Mesenchymal stem cell (in vitro differentiated cells and primary cell): ENCODE measurements at regions not wholly inside any gene's neighbourhood (a gene's known extent, or its start where the extent isn't known, plus 50 kb on each side); places are given as distances from the start of the nearest gene placed in this dataset.

Experiments
- DNase-seq: peaks from one replicate; pipeline ENCODE4 v3.0.0-alpha.2; 2013
- H2AFZ ChIP-seq: one replicate; pipeline ENCODE4 v1.6.1; 2013; ENCODE audit warnings: low read depth, mild to moderate bottlenecking, control low read depth, inconsistent platforms, low read length, moderate library complexity
- H2AK5ac ChIP-seq: 2 replicates; pipeline ENCODE4 v1.6.1; 2013; ENCODE audit warnings: low read length, moderate library complexity, mild to moderate bottlenecking, inconsistent platforms; ENCODE audit not compliant: severe bottlenecking
- H2BK120ac ChIP-seq: one replicate; pipeline ENCODE4 v1.6.1; 2013; ENCODE audit warnings: low read depth, mild to moderate bottlenecking, inconsistent platforms, low read length, moderate library complexity
- H2BK12ac ChIP-seq, 2 experiments: one replicate each; pipeline ENCODE4 v1.6.1; 2013; ENCODE audit warnings: inconsistent platforms in 2 of 2, low read length in 2 of 2, mild to moderate bottlenecking in 2 of 2, moderate library complexity in 2 of 2, control low read depth in 1 of 2
- H2BK15ac ChIP-seq: one replicate; pipeline ENCODE4 v1.6.1; 2013; ENCODE audit warnings: mild to moderate bottlenecking, low read depth, inconsistent platforms; ENCODE audit not compliant: poor library complexity, severe bottlenecking
- H2BK5ac ChIP-seq: 2 replicates; pipeline ENCODE4 v1.6.1; 2013; ENCODE audit warnings: low read depth, mild to moderate bottlenecking, low read length, control low read depth, inconsistent platforms; ENCODE audit not compliant: poor library complexity, severe bottlenecking
- H3K14ac ChIP-seq, 2 experiments: one replicate each; pipeline ENCODE4 v1.6.1; 2013; ENCODE audit warnings: inconsistent platforms in 2 of 2, low read length in 2 of 2, control low read depth in 1 of 2, mild to moderate bottlenecking in 1 of 2, moderate library complexity in 1 of 2
- H3K18ac ChIP-seq, 2 experiments: one replicate each; pipeline ENCODE4 v1.6.1; 2013; ENCODE audit warnings: inconsistent platforms in 2 of 2, low read length in 2 of 2, control low read depth in 1 of 2, low read depth in 1 of 2, mild to moderate bottlenecking in 1 of 2
- H3K23ac ChIP-seq, 2 experiments: one replicate each; pipeline ENCODE4 v1.6.1; 2013; ENCODE audit warnings: inconsistent platforms in 2 of 2, low read length in 2 of 2, mild to moderate bottlenecking in 2 of 2, moderate library complexity in 2 of 2, control low read depth in 1 of 2
- H3K27ac ChIP-seq: 2 replicates; pipeline ENCODE4 v1.5.1; 2013; ENCODE audit warnings: mild to moderate bottlenecking, moderate library complexity, low read length, control low read depth, inconsistent platforms; ENCODE audit not compliant: poor library complexity, severe bottlenecking
- H3K27me3 ChIP-seq, 2 experiments: 2 replicates each; pipeline versions ENCODE4 v1.6.1 to v1.7.0; 2013; ENCODE audit warnings: low read length in 2 of 2, mild to moderate bottlenecking in 2 of 2, moderate library complexity in 2 of 2, control low read depth in 1 of 2, inconsistent platforms in 1 of 2; ENCODE audit not compliant: control insufficient read depth in 1 of 2, insufficient read depth in 1 of 2
- H3K36me3 ChIP-seq, 2 experiments: 2 replicates each; pipeline versions ENCODE4 v1.6.1 to v1.7.0; 2013; ENCODE audit warnings: low read length in 2 of 2, control low read depth in 1 of 2, inconsistent platforms in 1 of 2, low read depth in 1 of 2, mild to moderate bottlenecking in 1 of 2; ENCODE audit not compliant: insufficient read depth in 2 of 2, control insufficient read depth in 1 of 2
- H3K4ac ChIP-seq, 2 experiments: one replicate each; pipeline ENCODE4 v1.6.1; 2013; ENCODE audit warnings: inconsistent platforms in 2 of 2, low read length in 2 of 2, mild to moderate bottlenecking in 2 of 2, moderate library complexity in 2 of 2, control low read depth in 1 of 2, low read depth in 1 of 2
- H3K4me1 ChIP-seq: 2 replicates; pipeline ENCODE4 v1.6.1; 2013; ENCODE audit warnings: low read depth, low read length, control low read depth; ENCODE audit not compliant: control insufficient read depth, insufficient read depth
- H3K4me2 ChIP-seq: 2 replicates; pipeline ENCODE4 v1.6.1; 2013; ENCODE audit warnings: low read length, mild to moderate bottlenecking, inconsistent platforms; ENCODE audit not compliant: poor library complexity, severe bottlenecking
- H3K4me3 ChIP-seq, 2 experiments: 2 replicates each; pipeline versions ENCODE4 v1.5.1 to v1.7.0; 2013; ENCODE audit warnings: low read length in 2 of 2, mild to moderate bottlenecking in 2 of 2, control low read depth in 1 of 2, low read depth in 1 of 2; ENCODE audit not compliant: insufficient read depth in 1 of 2
- H3K79me1 ChIP-seq: replicated peaks from 2 replicates; pipeline ENCODE4 v1.6.1; 2013; ENCODE audit warnings: mild to moderate bottlenecking, control low read depth, low read length, inconsistent platforms; ENCODE audit not compliant: poor library complexity, severe bottlenecking
- H3K9ac ChIP-seq: 2 replicates; pipeline ENCODE4 v1.7.0; 2013; ENCODE audit warnings: mild to moderate bottlenecking, low read length, moderate library complexity
- H3K9me3 ChIP-seq: 2 replicates; pipeline ENCODE4 v1.7.0; 2013; ENCODE audit warnings: mild to moderate bottlenecking, low read length; ENCODE audit not compliant: control insufficient read depth
- H4K8ac ChIP-seq: one replicate; pipeline ENCODE4 v1.6.1; 2013; ENCODE audit warnings: inconsistent platforms, mild to moderate bottlenecking, low read length, moderate library complexity
- H4K91ac ChIP-seq: one replicate; pipeline ENCODE4 v1.6.1; 2013; ENCODE audit warnings: mild to moderate bottlenecking, low read length, inconsistent platforms
- WGBS: methylation state at CpG from one replicate; pipeline ENCODE4 v1.1.7; 2013; ENCODE audit warnings: mixed read lengths; 5-methylcytosine and 5-hydroxymethylcytosine counted together

DNA sequence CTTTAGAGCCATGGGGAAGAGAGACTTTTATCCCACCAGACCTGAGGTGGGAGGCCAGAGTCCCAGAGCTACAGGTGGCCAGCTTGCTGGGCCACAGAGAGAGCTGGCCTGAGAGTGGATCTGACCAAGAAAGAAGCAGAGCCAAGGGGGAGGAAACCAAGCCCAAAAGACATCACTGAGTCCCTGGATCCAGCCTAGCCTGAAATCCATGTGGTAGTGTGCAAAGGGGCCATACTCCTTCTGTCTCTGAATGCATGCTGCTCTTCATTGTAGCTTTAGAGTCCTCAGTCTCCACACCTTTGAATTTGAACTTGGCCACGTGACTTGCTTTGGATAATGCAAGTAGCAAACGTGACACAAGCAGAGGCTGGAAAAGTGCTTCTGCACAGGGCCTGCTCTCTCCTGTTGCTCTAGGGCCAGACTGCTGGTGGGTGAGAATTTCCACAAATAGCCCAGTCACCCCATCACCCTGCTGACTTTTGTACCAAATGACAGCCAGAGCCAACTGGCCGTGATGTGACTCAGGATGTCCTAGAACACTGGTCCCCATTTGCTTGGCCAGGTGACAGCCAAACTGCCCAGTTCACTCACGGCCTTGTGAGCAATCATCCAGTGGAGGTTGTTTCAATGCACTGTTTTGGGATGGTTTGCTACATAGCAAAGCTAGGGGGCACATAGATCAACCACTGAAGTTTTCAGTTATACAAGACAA is 93.6 kb downstream of the DHCR7 start:
- no peak overlapping the region for H3K14ac ChIP-seq
- H2BK5ac ChIP-seq = no peak overlapping the region
- no peak overlapping the region for H3K4me2 ChIP-seq

DNA sequence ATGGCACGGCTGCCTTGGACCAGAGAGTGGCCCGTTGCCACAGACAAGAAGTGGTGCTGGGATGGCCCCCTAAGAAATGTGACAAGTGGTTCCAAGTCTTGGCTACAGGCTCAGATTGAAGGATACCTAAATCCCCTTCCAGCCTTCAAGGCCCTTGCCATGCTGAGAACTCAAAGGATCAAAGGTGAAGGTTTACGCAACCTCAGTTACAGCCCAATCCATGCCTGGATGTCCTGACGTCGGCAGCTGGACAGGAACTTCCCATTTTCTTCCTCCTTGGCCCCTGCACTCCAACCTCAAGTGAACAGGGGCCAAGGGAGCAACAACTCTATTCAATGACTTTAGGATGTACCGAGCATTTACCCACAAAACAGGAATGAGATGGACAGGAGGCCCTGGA is 95.4 kb downstream of the DHCR7 start:
- no peak overlapping the region for H3K14ac ChIP-seq
- no peaks in the 10 kb centered on the region for H3K36me3 ChIP-seq
- no peak overlapping the region for H2AFZ ChIP-seq
- H2BK15ac ChIP-seq = no peak overlapping the region
- H3K9ac ChIP-seq = no peak overlapping the region
- no peak overlapping the region for H3K4me3 ChIP-seq
- H3K18ac ChIP-seq = no peak overlapping the region
- no peak overlapping the region for H3K4ac ChIP-seq
- DNase-seq = no peak
- no peak overlapping the region for H2BK5ac ChIP-seq
- H4K8ac ChIP-seq = no peak overlapping the region
- no peaks in the 10 kb centered on the region for H3K79me1 ChIP-seq
- H3K23ac ChIP-seq = no peak overlapping the region
- H2BK12ac ChIP-seq = no peak overlapping the region
- no peak overlapping the region for H2BK120ac ChIP-seq
- 68% methylated on average over 6 of the region's 6 CpGs for WGBS
- peaks cover 31 to 73% of the 10 kb centered on the region in 2 experiments for H3K27me3 ChIP-seq
- no peak overlapping the region for H4K91ac ChIP-seq
- H3K9me3 ChIP-seq = peaks cover 4% of the 10 kb centered on the region
- no peak overlapping the region for H2AK5ac ChIP-seq
- H3K4me1 ChIP-seq = no peaks in the 10 kb centered on the region
- no peak overlapping the region for H3K27ac ChIP-seq
- no peak overlapping the region for H3K4me2 ChIP-seq

More for the DNA sequence above, 93.6 kb downstream of the DHCR7 start:
- DNase-seq = no peak
- Histone ChIP-seq H3K27me3 (peaks cover 24 to 72% of the 10 kb centered on the region in 2 experiments), H2AK5ac (no peak overlapping the region), H3K4ac (no peak overlapping the region), H2AFZ (no peak overlapping the region), H3K9ac (no peak overlapping the region), H3K4me1 (peaks cover 2% of the 10 kb centered on the region), H4K8ac (no peak overlapping the region), H3K79me1 (no peaks in the 10 kb centered on the region), H3K4me3 (no peak overlapping the region), H2BK12ac (no peak overlapping the region), H2BK120ac (no peak overlapping the region), H2BK15ac (no peak overlapping the region), H3K27ac (no peak overlapping the region), H3K18ac (no peak overlapping the region), H3K23ac (no peak overlapping the region), H3K36me3 (no peaks in the 10 kb centered on the region), H3K9me3 (no peaks in the 10 kb centered on the region), H4K91ac (no peak overlapping the region)
- 83% methylated on average over 4 of the region's 4 CpGs for WGBS

DNA sequence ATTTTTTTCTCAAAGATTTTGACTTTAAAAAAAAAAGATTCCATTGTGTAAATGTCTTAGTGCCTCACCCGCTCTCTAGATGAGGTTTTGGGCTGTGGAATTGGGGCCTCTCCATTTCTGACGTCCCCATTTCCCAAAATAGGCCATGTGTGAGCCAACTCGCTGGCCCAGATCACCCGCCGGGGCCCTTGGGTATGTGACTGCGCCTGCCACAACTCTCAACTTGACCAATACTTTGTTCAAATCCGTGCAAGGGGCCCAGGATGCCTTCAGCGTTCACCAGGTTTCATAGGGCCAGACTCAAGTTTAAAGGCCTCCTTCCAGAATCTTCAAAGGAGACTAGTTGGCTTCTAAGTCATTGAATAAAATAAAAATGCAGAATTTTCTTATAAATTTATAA is 96.0 kb downstream of the DHCR7 start:
- Histone ChIP-seq H3K14ac (no peak overlapping the region), H4K91ac (no peak overlapping the region), H3K4ac (no peak overlapping the region), H3K4me1 (no peaks in the 10 kb centered on the region), H3K9ac (no peak overlapping the region), H4K8ac (no peak overlapping the region), H2BK5ac (no peak overlapping the region), H2AK5ac (no peak overlapping the region), H3K9me3 (peaks cover 4% of the 10 kb centered on the region), H2BK120ac (no peak overlapping the region), H3K27me3 (peaks cover 32 to 73% of the 10 kb centered on the region in 2 experiments), H3K4me3 (no peak overlapping the region), H3K27ac (no peak overlapping the region), H3K79me1 (no peaks in the 10 kb centered on the region), H3K23ac (no peak overlapping the region), H3K36me3 (no peaks in the 10 kb centered on the region), H2BK12ac (no peak overlapping the region), H3K4me2 (no peak overlapping the region), H3K18ac (no peak overlapping the region), H2AFZ (no peak overlapping the region), H2BK15ac (no peak overlapping the region)
- WGBS = 75% methylated on average over 8 of the region's 8 CpGs
- no peak for DNase-seq

DNA sequence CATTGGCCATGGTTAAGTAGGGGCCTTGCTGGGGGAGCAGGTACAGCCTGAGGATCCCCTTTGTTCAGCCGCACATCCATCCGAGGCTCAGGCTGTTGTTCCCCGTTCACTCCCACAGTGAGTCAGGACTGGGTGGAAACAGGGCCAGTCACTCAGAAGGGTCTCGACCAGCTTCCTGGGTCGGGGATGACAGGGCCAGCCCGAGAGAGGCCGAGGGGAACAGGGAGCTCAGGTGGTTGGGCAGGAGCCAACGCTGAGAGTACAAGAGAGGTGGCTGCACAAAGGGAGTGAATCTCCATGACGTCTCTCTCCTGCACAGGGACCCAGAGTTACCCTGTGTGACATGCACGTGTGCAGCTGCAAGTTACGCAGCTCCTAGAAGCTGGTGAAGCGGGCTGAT is 97.2 kb upstream of the SHANK2 start:
- H2AFZ ChIP-seq = no peak overlapping the region

More for the DNA sequence above, 97.2 kb upstream of the SHANK2 start:
- Histone ChIP-seq H3K27me3 (peaks cover 43 to 88% of the 10 kb centered on the region in 2 experiments), H3K79me1 (no peaks in the 10 kb centered on the region), H3K23ac (peak overlapping the region in 1 of 2 experiments; percentile 27), H3K18ac (no peak overlapping the region), H3K27ac (no peak overlapping the region), H3K9ac (no peak overlapping the region), H2BK5ac (no peak overlapping the region), H3K4ac (no peak overlapping the region), H4K8ac (no peak overlapping the region), H4K91ac (no peak overlapping the region), H3K36me3 (no peaks in the 10 kb centered on the region), H3K4me3 (no peak overlapping the region), H2BK15ac (no peak overlapping the region), H2AK5ac (no peak overlapping the region), H3K4me1 (no peaks in the 10 kb centered on the region), H3K4me2 (no peak overlapping the region), H2BK12ac (no peak overlapping the region), H2BK120ac (no peak overlapping the region), H3K14ac (no peak overlapping the region), H3K9me3 (peaks cover 4% of the 10 kb centered on the region)
- WGBS = 64% methylated on average over 12 of the region's 12 CpGs
- DNase-seq = no peak
